Epithelial cell of proximal tubule (primary cell): ENCODE measurements at regions not wholly inside any gene's neighbourhood (a gene's known extent, or its start where the extent isn't known, plus 50 kb on each side); places are given as distances from the start of the nearest gene placed in this dataset.

Experiments
- DNase-seq: peaks from one replicate; pipeline ENCODE4 v3.0.0-alpha.2; 2011; ENCODE audit warnings: low read depth
- H3K4me3 ChIP-seq: 2 replicates; pipeline ENCODE4 v1.5.1; 2011; ENCODE audit warnings: low read depth, mild to moderate bottlenecking, low read length
- TF ChIP-seq, protein P1 (sequence below): conservative IDR thresholded peaks from 2 replicates; pipeline ENCODE4 v1.5.1; 2012; ENCODE audit warnings: low read depth, mild to moderate bottlenecking, low read length

DNA sequence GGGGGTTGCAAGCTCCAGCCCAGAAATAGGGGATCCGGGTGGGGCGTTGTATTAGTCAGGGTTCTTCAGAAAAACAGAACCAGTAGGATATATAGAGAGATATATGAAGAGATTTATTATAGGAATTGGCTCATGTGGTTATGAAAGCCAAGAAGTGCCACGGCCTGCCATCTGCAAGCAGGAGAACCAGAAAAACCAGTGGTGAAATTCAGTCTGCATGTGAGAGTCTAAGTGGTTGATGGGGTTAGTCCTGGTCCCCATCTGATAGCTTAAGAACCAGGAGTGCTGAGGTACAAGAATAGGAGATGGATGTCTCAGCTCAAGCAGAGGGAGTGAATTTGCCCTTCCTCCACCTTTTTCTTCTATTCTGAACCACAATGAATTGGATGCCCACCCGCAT is 123.4 kb upstream of the APC start:
- H3K4me3 ChIP-seq = no peak overlapping the region
- TF ChIP-seq, protein P1, sequence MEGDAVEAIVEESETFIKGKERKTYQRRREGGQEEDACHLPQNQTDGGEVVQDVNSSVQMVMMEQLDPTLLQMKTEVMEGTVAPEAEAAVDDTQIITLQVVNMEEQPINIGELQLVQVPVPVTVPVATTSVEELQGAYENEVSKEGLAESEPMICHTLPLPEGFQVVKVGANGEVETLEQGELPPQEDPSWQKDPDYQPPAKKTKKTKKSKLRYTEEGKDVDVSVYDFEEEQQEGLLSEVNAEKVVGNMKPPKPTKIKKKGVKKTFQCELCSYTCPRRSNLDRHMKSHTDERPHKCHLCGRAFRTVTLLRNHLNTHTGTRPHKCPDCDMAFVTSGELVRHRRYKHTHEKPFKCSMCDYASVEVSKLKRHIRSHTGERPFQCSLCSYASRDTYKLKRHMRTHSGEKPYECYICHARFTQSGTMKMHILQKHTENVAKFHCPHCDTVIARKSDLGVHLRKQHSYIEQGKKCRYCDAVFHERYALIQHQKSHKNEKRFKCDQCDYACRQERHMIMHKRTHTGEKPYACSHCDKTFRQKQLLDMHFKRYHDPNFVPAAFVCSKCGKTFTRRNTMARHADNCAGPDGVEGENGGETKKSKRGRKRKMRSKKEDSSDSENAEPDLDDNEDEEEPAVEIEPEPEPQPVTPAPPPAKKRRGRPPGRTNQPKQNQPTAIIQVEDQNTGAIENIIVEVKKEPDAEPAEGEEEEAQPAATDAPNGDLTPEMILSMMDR = no peak
- no peak for DNase-seq

DNA sequence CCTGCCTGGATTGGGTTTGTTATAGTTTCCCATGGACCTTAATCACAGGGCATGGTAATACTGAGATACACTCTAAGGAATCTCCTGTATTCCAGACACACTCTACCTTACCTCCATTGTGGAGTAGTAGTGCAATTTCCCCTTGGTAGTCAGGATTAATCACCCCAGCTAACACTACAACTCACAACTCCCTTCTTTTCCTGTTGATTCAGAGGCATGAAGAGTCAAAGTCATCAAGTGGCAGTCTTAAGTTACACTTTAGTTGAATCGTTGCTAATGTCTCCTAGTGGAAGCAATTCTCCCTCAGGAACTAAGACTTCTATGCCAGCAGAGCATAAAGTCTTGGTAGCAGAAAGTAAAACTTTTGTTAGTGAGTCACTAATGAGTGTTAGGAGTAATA is 122.7 kb upstream of the APC start:
- DNase-seq = peak; percentile 59
- TF ChIP-seq, protein P1 = peak; percentile 10

DNA sequence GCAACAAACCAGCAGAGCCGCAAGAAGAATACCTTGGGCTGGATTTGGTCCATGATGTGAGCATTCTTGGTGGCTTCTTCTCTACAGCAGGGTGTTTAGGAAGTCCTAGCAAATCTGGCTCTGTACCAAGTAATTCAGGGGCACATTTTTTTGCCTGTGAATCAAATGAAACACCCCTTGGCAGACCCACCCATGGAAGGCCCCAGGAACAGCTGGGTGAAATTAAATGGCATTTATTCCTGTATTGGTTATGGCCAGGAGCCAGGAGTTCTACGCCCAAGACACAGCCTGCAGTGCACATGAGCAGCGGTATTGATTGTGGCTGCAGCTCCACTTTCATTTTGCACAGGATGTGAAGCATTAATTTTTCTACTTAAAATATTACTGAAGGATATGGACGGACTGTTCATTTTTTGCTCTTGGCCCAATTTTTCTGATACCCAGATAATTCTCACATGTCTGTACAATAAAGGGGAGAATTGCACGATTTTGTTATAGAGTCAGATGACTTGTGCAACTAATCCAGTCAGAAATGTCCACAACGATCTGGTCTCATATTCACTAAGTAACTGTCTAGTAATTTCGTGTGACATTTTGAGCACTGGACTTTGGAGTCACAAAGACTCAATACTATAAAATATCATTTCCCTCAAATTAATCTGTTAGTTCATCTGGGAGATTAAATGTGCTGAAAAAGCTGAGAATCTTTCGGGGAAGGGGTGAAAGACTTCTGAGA is 120.7 kb upstream of the APC start:
- TF ChIP-seq, protein P1 = no peak
- DNase-seq = no peak
- H3K4me3 ChIP-seq = no peak overlapping the region

More for the DNA sequence above, 122.7 kb upstream of the APC start:
- no peak overlapping the region for H3K4me3 ChIP-seq

DNA sequence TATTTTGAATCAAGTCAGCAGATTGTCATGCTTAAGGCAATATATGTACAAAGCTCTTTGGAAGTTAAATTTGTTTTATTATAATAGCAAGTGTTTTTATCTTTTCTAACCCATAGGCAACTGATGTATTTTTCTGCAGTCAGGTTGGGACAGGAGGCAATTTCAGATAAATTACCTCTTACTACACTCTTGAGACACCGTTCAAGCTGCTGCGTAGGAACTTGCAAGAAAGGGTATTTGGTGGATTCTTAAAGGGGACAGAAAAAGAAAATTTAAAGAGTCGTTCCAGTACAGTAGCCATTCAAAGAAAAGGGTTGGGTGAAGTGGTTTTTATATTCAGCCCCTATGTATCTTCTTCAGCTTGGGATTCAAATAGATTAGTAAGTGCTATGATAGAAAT is 112.4 kb upstream of the APC start:
- DNase-seq = no peak
- no peak overlapping the region for H3K4me3 ChIP-seq
- TF ChIP-seq, protein P1 = no peak

DNA sequence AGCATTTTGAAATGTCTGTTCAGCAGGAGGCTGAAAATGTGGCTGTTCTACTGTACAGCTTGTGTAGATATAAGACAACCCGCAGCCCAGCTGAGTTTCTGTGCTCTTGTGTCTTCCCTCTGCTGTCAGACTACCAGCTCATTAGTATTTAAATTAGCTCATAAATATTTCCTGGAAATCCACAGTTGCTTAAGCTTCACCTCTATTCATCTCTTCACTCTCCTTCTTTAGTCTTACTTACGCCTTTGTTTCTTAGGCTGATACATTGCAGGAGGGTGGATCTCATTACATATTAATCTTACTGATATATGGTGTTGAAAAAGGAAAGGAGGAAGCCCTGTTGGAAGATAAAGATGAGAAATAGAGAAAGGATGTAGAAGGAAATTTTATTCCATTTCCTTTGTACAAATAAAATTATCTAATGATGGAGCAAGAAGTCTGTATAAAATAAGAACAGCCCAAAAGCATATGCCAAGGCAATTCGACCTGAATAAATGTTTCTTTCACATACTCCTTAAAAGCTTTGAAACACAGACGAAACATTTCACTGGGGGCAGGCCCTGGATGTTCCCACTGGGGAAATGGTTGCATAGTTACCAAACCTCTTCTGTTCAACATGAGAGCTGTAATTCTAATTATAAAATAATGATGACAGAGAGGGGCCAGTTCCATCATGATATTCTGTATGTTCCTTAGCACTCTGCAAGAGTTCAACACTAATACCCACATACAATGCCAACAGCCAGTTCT is 111.8 kb upstream of the APC start:
- H3K4me3 ChIP-seq = no peak overlapping the region
- TF ChIP-seq, protein P1 = no peak

DNA sequence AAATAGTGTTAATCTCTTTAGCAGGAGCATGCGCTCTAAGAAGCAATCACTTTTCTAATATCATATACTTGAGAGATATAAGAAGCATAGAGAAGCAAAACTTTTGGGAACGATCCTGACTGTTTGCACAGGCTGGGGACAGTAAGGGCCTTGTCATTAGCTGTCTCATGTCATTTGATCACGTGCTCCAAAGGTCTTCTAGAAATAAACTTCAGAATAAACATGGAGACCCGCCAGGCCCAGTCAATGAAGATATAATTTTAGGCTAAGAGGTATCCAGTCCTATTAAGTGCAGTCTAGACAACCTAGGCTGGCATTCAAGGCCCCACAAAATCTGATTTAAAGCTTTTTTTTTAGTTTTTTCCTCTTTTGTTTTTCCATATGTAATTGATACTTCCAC is 111.0 kb upstream of the APC start:
- DNase-seq = no peak
- H3K4me3 ChIP-seq = no peak overlapping the region
- TF ChIP-seq, protein P1 = no peak

More for the DNA sequence above, 111.8 kb upstream of the APC start:
- DNase-seq = no peak
